ENCODE measurements at regions not wholly inside any gene's neighbourhood (a gene's known extent, or its start where the extent isn't known, plus 50 kb on each side); places are given as distances from the start of the nearest gene placed in this dataset.

- Histone ChIP-seq H3K36me3 (ENCODE audit: control insufficient read depth, insufficient read depth, low read length) (no peaks in the 10 kb centered on the region), H3K4me3 (replicated peaks in 1 of 4; ENCODE audit: control extremely low read depth in 1 of 4, insufficient read depth in 1 of 4, low read depth in 3 of 4, low read length in 4 of 4) (no peak overlapping the region), H3K4me1 (ENCODE audit: control insufficient read depth, extremely low read depth, insufficient read depth, low read length) (no peaks in the 10 kb centered on the region), H3K79me2 (ENCODE audit: control insufficient read depth, insufficient read depth, low read length) (no peaks in the 10 kb centered on the region), H3K27me3 (ENCODE audit: control insufficient read depth, insufficient read depth, low read length) (no peaks in the 10 kb centered on the region), H3K9ac (ENCODE audit: insufficient read depth, low read length) (no peak overlapping the region), H3K9me3 (ENCODE audit: control insufficient read depth, insufficient read depth, low read depth, low read length) (no peaks in the 10 kb centered on the region), H2AFZ (ENCODE audit: low read length) (no peak overlapping the region), H3K27ac (ENCODE audit: insufficient read depth, low read length) (no peak overlapping the region), H4K20me1 (ENCODE audit: control insufficient read depth, extremely low read depth, insufficient read depth, low read length) (no peaks in the 10 kb centered on the region), H3K4me2 (ENCODE audit: extremely low read depth, insufficient read depth, low read length) (no peak overlapping the region)
- no peak for TF ChIP-seq CTCF (conservative IDR thresholded peaks at IDR 0.05 in 1 of 2, IDR thresholded peaks at IDR 0.05 in 1 of 2; ENCODE audit: low read depth in 1 of 2, low read length in 2 of 2)
- TF ChIP-seq EZH2 (IDR thresholded peaks at IDR 0.05; ENCODE audit: low read length, missing control alignments), result no peak
- DNase-seq (ENCODE audit: low read depth in 2 of 2), result no peak
Measured at GRCh38 chr9:7977586-7977985, 178.0 kb upstream of the DMAC1 start.

- H3K4me3 ChIP-seq (replicated peaks in 1 of 4; ENCODE audit: control extremely low read depth in 1 of 4, insufficient read depth in 1 of 4, low read depth in 3 of 4, low read length in 4 of 4), result no peak overlapping the region
- no peaks in the 10 kb centered on the region for H3K9me3 ChIP-seq (ENCODE audit: control insufficient read depth, insufficient read depth, low read depth, low read length)
- TF ChIP-seq EZH2 (IDR thresholded peaks at IDR 0.05; ENCODE audit: low read length, missing control alignments), result no peak
- TF ChIP-seq CTCF (conservative IDR thresholded peaks at IDR 0.05 in 1 of 2, IDR thresholded peaks at IDR 0.05 in 1 of 2; ENCODE audit: low read depth in 1 of 2, low read length in 2 of 2), result no peak
- no peak overlapping the region for H3K9ac ChIP-seq (ENCODE audit: insufficient read depth, low read length)
- no peak for DNase-seq (ENCODE audit: low read depth in 2 of 2)
- H3K79me2 ChIP-seq (ENCODE audit: control insufficient read depth, insufficient read depth, low read length), result no peaks in the 10 kb centered on the region
- H3K27me3 ChIP-seq (ENCODE audit: control insufficient read depth, insufficient read depth, low read length), result no peaks in the 10 kb centered on the region
- no peaks in the 10 kb centered on the region for H3K4me1 ChIP-seq (ENCODE audit: control insufficient read depth, extremely low read depth, insufficient read depth, low read length)
- no peak overlapping the region for H2AFZ ChIP-seq (ENCODE audit: low read length)
- no peaks in the 10 kb centered on the region for H3K36me3 ChIP-seq (ENCODE audit: control insufficient read depth, insufficient read depth, low read length)
- no peaks in the 10 kb centered on the region for H4K20me1 ChIP-seq (ENCODE audit: control insufficient read depth, extremely low read depth, insufficient read depth, low read length)
- H3K27ac ChIP-seq (ENCODE audit: insufficient read depth, low read length), result no peak overlapping the region
- H3K4me2 ChIP-seq (ENCODE audit: extremely low read depth, insufficient read depth, low read length), result no peak overlapping the region
Measured at GRCh38 chr9:7976856-7977255, 177.3 kb upstream of the DMAC1 start.

- Histone ChIP-seq H3K9me3 (ENCODE audit: control insufficient read depth, insufficient read depth, low read depth, low read length) (no peaks in the 10 kb centered on the region), H3K4me3 (replicated peaks in 1 of 4; ENCODE audit: control extremely low read depth in 1 of 4, insufficient read depth in 1 of 4, low read depth in 3 of 4, low read length in 4 of 4) (no peak overlapping the region), H3K27ac (ENCODE audit: insufficient read depth, low read length) (no peak overlapping the region), H3K27me3 (ENCODE audit: control insufficient read depth, insufficient read depth, low read length) (no peaks in the 10 kb centered on the region), H3K4me1 (ENCODE audit: control insufficient read depth, extremely low read depth, insufficient read depth, low read length) (no peaks in the 10 kb centered on the region), H2AFZ (ENCODE audit: low read length) (no peak overlapping the region), H3K36me3 (ENCODE audit: control insufficient read depth, insufficient read depth, low read length) (no peaks in the 10 kb centered on the region), H3K4me2 (ENCODE audit: extremely low read depth, insufficient read depth, low read length) (no peak overlapping the region), H4K20me1 (ENCODE audit: control insufficient read depth, extremely low read depth, insufficient read depth, low read length) (no peaks in the 10 kb centered on the region), H3K79me2 (ENCODE audit: control insufficient read depth, insufficient read depth, low read length) (no peaks in the 10 kb centered on the region), H3K9ac (ENCODE audit: insufficient read depth, low read length) (no peak overlapping the region)
- TF ChIP-seq EZH2 (IDR thresholded peaks at IDR 0.05; ENCODE audit: low read length, missing control alignments) (no peak), CTCF (conservative IDR thresholded peaks at IDR 0.05 in 1 of 2, IDR thresholded peaks at IDR 0.05 in 1 of 2; ENCODE audit: low read depth in 1 of 2, low read length in 2 of 2) (no peak)
- peak in 1 of 2 donors; percentile 7 for DNase-seq (ENCODE audit: low read depth in 2 of 2)
Measured at GRCh38 chr9:7976167-7976755, 176.7 kb upstream of the DMAC1 start.
